GM19023 (cell line): ENCODE measurements at regions not wholly inside any gene's neighbourhood (a gene's known extent, or its start where the extent isn't known, plus 50 kb on each side); places are given as distances from the start of the nearest gene placed in this dataset.

Source experiments
- ATAC-seq: cut with Tn5 transposase; IDR thresholded peaks from one replicate; pipeline ENCODE4 v1.9.1; 2021; ENCODE audit warnings: mild to moderate bottlenecking, moderate library complexity; ENCODE audit not compliant: unreplicated experiment

GRCh38 chr10:78933828-78934531 lies 134.8 kb upstream of the ZMIZ1 start:
- no peak for ATAC-seq

- no peak for ATAC-seq
Measured at GRCh38 chr10:78934532-78934898, 134.3 kb upstream of the ZMIZ1 start.

- no peak for ATAC-seq
Measured at GRCh38 chr10:78934994-78935602, 133.7 kb upstream of the ZMIZ1 start.

GRCh38 chr10:78935697-78936407 lies 132.9 kb upstream of the ZMIZ1 start:
- ATAC-seq = no peak

- no peak for ATAC-seq
Measured at GRCh38 chr10:78936412-78937342, 132.1 kb upstream of the ZMIZ1 start.

- no peak for ATAC-seq
Measured at GRCh38 chr10:78937393-78937792, 131.4 kb upstream of the ZMIZ1 start.

GRCh38 chr10:78937800-78938694 lies 130.7 kb upstream of the ZMIZ1 start:
- ATAC-seq = no peak

- ATAC-seq = no peak
Measured at GRCh38 chr10:78938695-78939672, 129.8 kb upstream of the ZMIZ1 start.

GRCh38 chr10:78942091-78942501 lies 126.7 kb upstream of the ZMIZ1 start:
- no peak for ATAC-seq

GRCh38 chr10:78944723-78945312 lies 123.9 kb upstream of the ZMIZ1 start:
- ATAC-seq = no peak

- ATAC-seq = no peak
Measured at GRCh38 chr10:78945838-78946237, 122.9 kb upstream of the ZMIZ1 start.

- no peak for ATAC-seq
Measured at GRCh38 chr10:78947226-78947625, 121.5 kb upstream of the ZMIZ1 start.

GRCh38 chr10:78947733-78948132 lies 121.0 kb upstream of the ZMIZ1 start:
- no peak for ATAC-seq

- ATAC-seq = no peak
Measured at GRCh38 chr10:78948621-78949030, 120.1 kb upstream of the ZMIZ1 start.

GRCh38 chr10:78950656-78951587 lies 117.8 kb upstream of the ZMIZ1 start:
- ATAC-seq = no peak

GRCh38 chr10:78952030-78952429 lies 116.7 kb upstream of the ZMIZ1 start:
- ATAC-seq = no peak

- no peak for ATAC-seq
Measured at GRCh38 chr10:78952686-78953085, 116.1 kb upstream of the ZMIZ1 start.
